Stimulated activated CD8-positive, alpha-beta memory T cell treated with anti-CD3 and anti-CD28 coated beads, Interleukin-7, amount 100 ng/mL, for 48 hours (primary cell): ENCODE measurements at regions not wholly inside any gene's neighbourhood (a gene's known extent, or its start where the extent isn't known, plus 50 kb on each side); places are given as distances from the start of the nearest gene placed in this dataset.

Source experiments
- DNase-seq, 2 donors: peaks; one replicate each; pipeline ENCODE4 v3.0.0-alpha.2; 2020; ENCODE audit warnings: low read depth in 1 of 2; ENCODE audit errors: extremely low read depth in 1 of 2

- no peak for DNase-seq
Measured at GRCh38 chr20:39395478-39396291, 433.5 kb downstream of the DHX35 start.

GRCh38 chr20:39394461-39394860 lies 432.3 kb downstream of the DHX35 start:
- DNase-seq, result no peak

DNA sequence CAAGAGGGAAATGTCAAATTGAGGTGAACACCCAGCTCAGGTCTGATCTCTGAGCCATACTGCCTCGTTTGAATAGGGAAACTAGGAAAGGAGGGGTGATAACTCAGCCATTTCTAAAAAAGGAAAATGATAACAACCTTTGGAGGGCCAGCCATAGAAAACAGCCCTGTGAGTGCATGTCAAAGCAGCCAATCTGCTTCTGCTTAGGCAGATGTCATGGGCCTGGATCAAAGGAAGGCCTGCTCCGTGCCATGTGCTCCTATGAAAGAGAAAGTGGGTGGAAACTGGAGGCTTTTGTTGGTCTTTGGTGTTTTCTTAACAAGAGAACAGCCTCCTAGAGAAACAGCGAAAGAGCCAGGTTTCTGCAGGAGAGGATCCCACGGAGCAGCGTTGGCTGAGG lies 428.0 kb downstream of the DHX35 start:
- DNase-seq, result no peak

DNA sequence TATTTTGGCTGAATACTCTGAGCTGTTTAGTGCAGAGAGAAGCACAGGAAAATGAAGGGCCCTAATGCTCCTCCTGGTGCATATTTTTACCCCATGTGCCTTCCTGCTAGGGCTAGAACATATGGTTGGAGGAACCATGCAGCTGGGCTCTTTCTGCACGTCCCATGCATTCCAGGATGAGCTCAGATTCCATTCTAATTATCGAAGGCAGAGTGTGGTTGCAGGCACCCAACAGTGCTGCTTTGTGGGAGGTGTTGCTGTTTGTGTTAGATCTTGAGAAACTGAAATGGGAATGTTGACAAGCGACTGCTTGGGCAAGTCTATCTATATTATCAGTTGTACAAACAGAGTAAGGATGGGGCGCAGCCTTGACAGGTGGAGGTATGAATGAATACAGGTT lies 419.5 kb downstream of the DHX35 start:
- no peak for DNase-seq

DNA sequence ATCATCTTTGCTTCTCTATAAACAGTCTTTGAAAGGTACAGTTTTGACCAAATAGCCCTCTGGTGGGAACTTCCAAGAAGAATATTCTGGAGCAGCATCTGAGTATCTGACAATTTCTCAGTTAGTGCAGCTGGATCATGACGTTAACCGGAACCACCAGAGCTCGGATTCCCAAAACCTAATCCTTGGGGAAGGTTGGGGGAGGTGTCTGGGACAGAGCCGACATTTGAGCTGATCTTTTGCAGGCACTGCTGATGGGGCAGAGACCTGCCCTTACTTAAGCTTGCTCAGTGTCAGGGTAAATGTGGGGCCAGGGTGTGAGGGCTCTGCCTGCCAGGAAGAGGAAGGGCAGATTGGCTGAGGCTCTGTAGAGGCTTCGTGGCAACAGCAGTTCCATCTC lies 416.6 kb downstream of the DHX35 start:
- no peak for DNase-seq

DNA sequence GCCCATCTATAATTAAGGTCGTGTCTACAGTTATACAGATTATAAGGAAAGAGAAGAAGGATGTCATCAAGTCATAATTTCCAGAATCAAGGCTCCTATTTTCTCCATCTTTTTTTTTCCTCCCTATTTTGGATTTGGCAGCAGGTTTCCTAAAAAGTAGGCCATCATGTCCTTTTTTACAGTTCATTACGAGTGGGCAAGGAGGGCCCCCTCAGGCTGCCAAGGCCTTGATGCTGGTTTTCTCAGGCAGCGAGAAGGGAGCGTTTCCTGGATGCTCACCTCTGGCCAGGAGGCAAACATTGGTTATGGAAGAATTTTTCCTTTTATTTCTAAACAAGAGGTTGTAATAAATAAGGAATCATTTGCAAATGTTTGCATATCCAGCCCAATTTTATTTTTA lies 414.6 kb downstream of the DHX35 start:
- no peak for DNase-seq

GRCh38 chr20:39364320-39364719 lies 402.2 kb downstream of the DHX35 start:
- DNase-seq, result no peak

DNA sequence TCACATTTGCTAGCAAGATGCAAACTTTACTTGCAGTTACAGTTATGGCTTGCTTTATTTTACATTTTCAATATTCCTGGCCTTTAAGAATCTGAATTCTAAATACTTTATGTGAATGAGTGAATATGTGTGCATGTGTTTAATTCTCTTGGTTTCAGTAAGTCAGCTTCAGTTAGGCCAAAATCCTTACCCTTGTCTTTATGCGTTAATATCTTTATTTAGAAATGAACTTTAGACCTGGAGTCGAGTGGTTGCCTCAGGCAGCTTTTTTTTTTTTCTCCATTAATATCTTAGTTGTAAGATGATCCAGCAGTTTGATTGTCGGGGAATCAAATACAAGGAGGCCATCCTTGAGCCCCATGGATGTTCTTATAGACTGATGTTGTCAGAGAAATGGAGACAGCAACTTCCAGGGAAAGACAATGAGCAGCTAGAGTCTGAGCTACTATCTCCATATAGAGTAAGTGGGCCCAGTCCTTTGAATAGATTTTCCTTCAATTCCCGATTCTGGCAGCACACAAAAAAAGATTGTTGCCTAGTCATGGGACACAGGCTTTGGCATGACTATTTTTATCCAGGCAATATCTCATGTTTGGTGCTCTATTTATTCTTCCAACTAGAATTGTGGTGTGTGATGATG lies 398.0 kb downstream of the DHX35 start:
- DNase-seq, result no peak

- no peak for DNase-seq
Measured at GRCh38 chr20:39358052-39358451, 395.9 kb downstream of the DHX35 start.

GRCh38 chr20:39356908-39357307 lies 394.8 kb downstream of the DHX35 start:
- DNase-seq, result no peak

DNA sequence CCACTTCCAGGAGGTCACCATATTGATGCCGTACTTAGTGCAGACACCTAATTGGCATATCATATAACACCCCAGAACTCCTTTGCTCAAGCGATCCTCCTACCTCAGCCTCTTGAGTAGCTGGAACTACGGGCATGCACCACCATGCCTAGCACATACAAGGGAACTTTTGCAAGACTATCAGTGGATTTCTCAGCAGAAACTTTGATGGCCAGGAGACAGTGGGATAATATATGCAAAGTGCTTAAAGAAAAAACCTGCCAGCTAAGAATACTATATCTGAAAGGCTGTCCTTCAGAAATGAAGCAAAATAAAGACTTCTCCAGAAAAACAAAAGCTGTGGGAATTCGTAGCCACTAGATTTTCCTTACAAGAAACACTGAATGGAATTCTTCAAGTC lies 387.1 kb downstream of the DHX35 start:
- no peak for DNase-seq

DNA sequence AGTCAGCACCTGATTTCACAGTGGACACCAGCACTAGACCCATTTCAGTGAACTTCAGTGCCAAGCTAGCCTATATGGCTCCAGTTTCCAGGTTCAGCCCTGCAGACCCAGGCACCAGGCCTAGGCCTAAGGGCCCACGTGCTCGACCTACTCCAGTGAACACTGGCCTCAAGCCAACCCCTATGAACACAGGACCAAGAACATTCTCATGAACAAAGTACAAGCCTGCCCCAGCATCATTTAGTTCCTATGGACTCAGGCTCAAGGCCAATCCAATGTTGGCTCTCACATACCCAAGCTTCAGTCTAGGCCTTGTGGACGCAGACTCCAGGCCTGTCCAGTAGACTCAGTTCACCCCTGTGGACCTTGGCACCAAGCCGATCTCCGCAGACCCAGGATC lies 385.5 kb downstream of the DHX35 start:
- DNase-seq, result no peak

- no peak for DNase-seq
Measured at GRCh38 chr20:39342463-39342862, 380.3 kb downstream of the DHX35 start.

GRCh38 chr20:39338469-39339376 lies 376.6 kb downstream of the DHX35 start:
- no peak for DNase-seq

DNA sequence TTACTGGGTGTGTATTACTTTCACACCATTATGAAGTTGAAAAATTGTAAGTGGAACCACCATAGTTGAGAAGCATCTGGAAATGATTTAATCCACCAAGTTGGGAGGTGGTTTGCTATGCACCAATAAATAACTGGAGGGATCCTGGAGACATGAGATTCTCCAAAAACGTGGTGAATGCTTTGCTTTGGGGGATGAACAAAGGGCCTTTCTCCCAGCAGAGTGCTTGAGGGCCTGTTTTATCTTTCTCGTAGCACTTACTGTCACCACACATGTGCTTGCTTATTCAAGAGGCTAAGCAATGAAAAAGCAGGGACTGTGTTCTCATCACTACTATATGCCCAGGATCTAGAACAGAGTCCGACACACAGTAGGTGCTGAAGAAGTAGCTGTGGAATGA lies 371.1 kb downstream of the DHX35 start:
- DNase-seq, result no peak

GRCh38 chr20:39328347-39328746 lies 366.2 kb downstream of the DHX35 start:
- DNase-seq, result no peak

DNA sequence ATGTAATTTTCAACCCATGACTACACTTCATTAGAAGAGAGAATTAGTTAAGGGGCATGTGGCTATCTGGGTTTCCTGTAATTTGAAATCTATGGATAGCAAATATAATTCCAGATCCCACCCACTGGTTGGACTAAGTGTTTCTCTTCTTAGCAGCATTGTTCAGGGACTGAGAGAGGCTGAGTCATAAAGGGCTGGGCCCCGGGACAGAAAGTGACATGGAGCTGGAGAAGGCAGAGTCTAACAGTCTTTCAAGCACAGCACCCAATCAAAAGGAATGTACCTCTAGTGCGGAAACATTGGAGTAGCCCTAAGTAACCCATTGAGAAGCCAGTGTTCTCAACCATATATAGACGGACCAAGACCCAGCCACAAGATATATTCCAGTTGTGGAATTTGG lies 363.9 kb downstream of the DHX35 start:
- DNase-seq, result no peak

DNA sequence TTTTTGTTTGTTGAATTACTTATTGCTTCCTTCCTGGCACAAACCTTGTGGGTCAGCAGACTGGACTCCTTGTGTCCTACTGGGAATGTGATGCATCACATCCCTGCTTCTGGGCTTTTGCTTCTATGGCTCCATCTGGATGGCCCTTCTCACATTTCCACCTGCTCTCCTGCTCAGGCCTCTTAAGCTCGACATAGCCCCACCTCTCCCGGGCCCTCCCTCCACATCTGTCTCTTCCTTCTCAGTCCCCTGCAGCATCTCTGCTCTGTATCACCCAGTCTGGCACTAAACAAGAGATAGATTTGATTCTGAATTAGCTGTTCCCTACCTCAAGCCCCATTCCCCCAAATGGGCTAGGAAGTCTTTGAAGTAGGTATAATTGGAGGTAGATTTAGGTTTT lies 356.8 kb downstream of the DHX35 start:
- no peak for DNase-seq

- no peak for DNase-seq
Measured at GRCh38 chr20:39312676-39313075, 350.5 kb downstream of the DHX35 start.

- no peak for DNase-seq
Measured at GRCh38 chr20:39311851-39312506, 349.8 kb downstream of the DHX35 start.

DNA sequence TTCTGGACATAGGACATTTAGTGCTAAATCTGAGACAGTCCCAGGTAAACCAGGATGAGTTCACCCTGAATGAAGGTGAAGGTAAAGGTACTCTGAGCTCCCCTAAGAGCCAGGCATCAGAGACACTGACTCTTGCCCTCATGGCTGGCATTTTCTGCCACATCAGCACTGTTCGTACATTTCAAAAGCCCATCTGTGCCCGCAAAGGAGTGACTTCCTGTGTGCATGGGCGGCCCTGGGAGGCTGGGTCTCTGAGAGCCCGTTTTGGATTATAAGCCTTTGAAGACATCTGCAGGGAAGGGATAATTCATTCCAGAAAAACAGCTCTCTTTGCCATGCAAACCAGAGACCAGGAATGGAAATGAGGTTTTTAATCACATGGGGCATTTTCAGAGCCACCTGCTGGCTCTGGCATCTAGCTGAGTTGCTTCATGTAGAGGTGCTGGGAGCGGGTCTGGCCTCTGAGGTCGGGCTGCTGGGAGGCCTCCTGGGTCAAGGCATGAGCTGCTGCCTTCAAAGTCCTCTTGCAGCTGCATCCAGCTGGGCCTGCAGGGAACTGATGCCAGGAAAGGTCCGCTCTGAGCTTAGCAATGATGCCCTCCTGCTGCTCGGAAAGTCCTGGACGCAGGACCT lies 348.3 kb downstream of the DHX35 start:
- DNase-seq, result no peak
